ENCODE measurements at regions not wholly inside any gene's neighbourhood (a gene's known extent, or its start where the extent isn't known, plus 50 kb on each side); places are given as distances from the start of the nearest gene placed in this dataset.

GRCh38 chr5:42321785-42322184 lies 101.5 kb upstream of the GHR start:
- Histone ChIP-seq H3K9me3 (replicated peaks in 1 of 3) (peaks cover 0 to 10% (median 0%) of the 10 kb centered on the region in 3 donors), H3K27me3 (no peaks in the 10 kb centered on the region), H3K4me1 (replicated peaks in 1 of 2) (no peaks in the 10 kb centered on the region), H3K4me3 (no peak overlapping the region), H3K36me3 (replicated peaks in 1 of 2) (no peaks in the 10 kb centered on the region), H3K27ac (no peak overlapping the region)
- no peak for DNase-seq
- 49 to 74% (median 67%) methylated on average over 1 of the region's 1 CpG for WGBS, 4 donors
- TF ChIP-seq CTCF (IDR thresholded peaks at IDR 0.05) (no peak), POLR2A (IDR thresholded peaks at IDR 0.05) (no peak)
- intact Hi-C loops (cut with DNase I), result no loop called here

GRCh38 chr5:42337143-42337542 lies 86.1 kb upstream of the GHR start:
- intact Hi-C loops (cut with DNase I), result no loop called here
- 85 to 100% (median 91%) methylated on average over 1 to 3 of the region's 3 CpGs for WGBS, 4 donors
- H3K27me3 ChIP-seq, result no peaks in the 10 kb centered on the region
- TF ChIP-seq CTCF (IDR thresholded peaks at IDR 0.05), result no peak
- TF ChIP-seq POLR2A (IDR thresholded peaks at IDR 0.05), result no peak
- H3K27ac ChIP-seq, result no peak overlapping the region
- DNase-seq, result no peak
- H3K9me3 ChIP-seq (replicated peaks in 1 of 3), result peaks cover 0 to 6% (median 0%) of the 10 kb centered on the region in 3 donors
- H3K36me3 ChIP-seq (replicated peaks in 1 of 2), result no peaks in the 10 kb centered on the region
- no peaks in the 10 kb centered on the region for H3K4me1 ChIP-seq (replicated peaks in 1 of 2)
- H3K4me3 ChIP-seq, result no peak overlapping the region

- Histone ChIP-seq H3K27ac (no peak overlapping the region), H3K4me3 (no peak overlapping the region), H3K9me3 (replicated peaks in 1 of 3) (peaks cover 0 to 6% (median 0%) of the 10 kb centered on the region in 3 donors), H3K36me3 (replicated peaks in 1 of 2) (no peaks in the 10 kb centered on the region), H3K4me1 (replicated peaks in 1 of 2) (no peaks in the 10 kb centered on the region), H3K27me3 (no peaks in the 10 kb centered on the region)
- TF ChIP-seq POLR2A (IDR thresholded peaks at IDR 0.05) (no peak), CTCF (IDR thresholded peaks at IDR 0.05) (no peak)
- intact Hi-C loops (cut with DNase I), result no loop called here
- DNase-seq, result no peak
- 80 to 88% (median 83%) methylated on average over 3 of the region's 3 CpGs for WGBS, 4 donors
Observed at GRCh38 chr5:42337607-42338006, 85.6 kb upstream of the GHR start.

GRCh38 chr5:42338136-42338535 lies 85.1 kb upstream of the GHR start:
- DNase-seq, result no peak
- WGBS, 4 donors, result 68 to 84% (median 71%) methylated on average over 1 of the region's 1 CpG
- H3K27me3 ChIP-seq, result no peaks in the 10 kb centered on the region
- TF ChIP-seq CTCF (IDR thresholded peaks at IDR 0.05) (no peak), POLR2A (IDR thresholded peaks at IDR 0.05) (no peak)
- intact Hi-C loops (cut with DNase I), result no loop called here
- no peaks in the 10 kb centered on the region for H3K4me1 ChIP-seq (replicated peaks in 1 of 2)
- peaks cover 0 to 6% (median 0%) of the 10 kb centered on the region in 3 donors for H3K9me3 ChIP-seq (replicated peaks in 1 of 3)
- H3K27ac ChIP-seq, result no peak overlapping the region
- H3K4me3 ChIP-seq, result no peak overlapping the region
- no peaks in the 10 kb centered on the region for H3K36me3 ChIP-seq (replicated peaks in 1 of 2)
